Natural killer cell (primary cell): ENCODE measurements at regions not wholly inside any gene's neighbourhood (a gene's known extent, or its start where the extent isn't known, plus 50 kb on each side); places are given as distances from the start of the nearest gene placed in this dataset.

ENCODE experiments used
- ATAC-seq, 3 donors: fragments of 150-1000 bp in 2 of 3; fragments of 200-7000 bp in 1 of 3; cut with Tn5 transposase; 1 replicate in 1 of 3; 2 replicates in 2 of 3; pipeline ENCODE4 v1.10.0; 2021; ENCODE audit warnings: mild to moderate bottlenecking in 2 of 3, moderate library complexity in 2 of 3
- DNase-seq, 2 donors: peaks; one replicate each; pipeline versions ENCODE4 v3.0.0 to v3.0.0-alpha.2; 2013 to 2021; ENCODE audit warnings: mixed read lengths in 1 of 2
- H3K27ac ChIP-seq: one replicate; pipeline ENCODE4 v1.5.1; 2013; ENCODE audit warnings: mild to moderate bottlenecking, low read length
- H3K27me3 ChIP-seq: one replicate; pipeline ENCODE4 v1.6.1; 2013; ENCODE audit warnings: low read length; ENCODE audit not compliant: control insufficient read depth, insufficient read depth
- H3K36me3 ChIP-seq: one replicate; pipeline ENCODE4 v1.6.1; 2013; ENCODE audit warnings: low read length; ENCODE audit not compliant: control insufficient read depth, insufficient read depth
- H3K4me1 ChIP-seq: one replicate; pipeline ENCODE4 v1.6.1; 2013; ENCODE audit warnings: low read length; ENCODE audit not compliant: control insufficient read depth, insufficient read depth
- H3K4me3 ChIP-seq: one replicate; pipeline ENCODE4 v1.5.1; 2013; ENCODE audit warnings: low read length
- H3K9me3 ChIP-seq: one replicate; pipeline ENCODE4 v1.6.1; 2013; ENCODE audit warnings: low read length; ENCODE audit not compliant: control insufficient read depth, insufficient read depth
- H3K27ac Mint-ChIP-seq, 2 donors: one replicate each; pipeline ENCODE4 v1.8.0; 2022; ENCODE audit warnings: mild to moderate bottlenecking in 2 of 2, mixed read lengths in 2 of 2, moderate library complexity in 1 of 2
- H3K27me3 Mint-ChIP-seq, 2 donors: one replicate each; pipeline ENCODE4 v1.8.0; 2022; ENCODE audit warnings: low read depth in 2 of 2, mixed read lengths in 2 of 2
- H3K36me3 Mint-ChIP-seq: one replicate; pipeline ENCODE4 v1.8.0; 2022; ENCODE audit warnings: mixed read lengths
- H3K4me1 Mint-ChIP-seq, 2 donors: one replicate each; pipeline ENCODE4 v1.8.0; 2022; ENCODE audit warnings: mixed read lengths in 2 of 2
- H3K4me3 Mint-ChIP-seq: one replicate; pipeline ENCODE4 v1.8.0; 2022; ENCODE audit warnings: mild to moderate bottlenecking, moderate library complexity, mixed read lengths
- H3K9me3 Mint-ChIP-seq, 2 donors: one replicate each; pipeline ENCODE4 v1.8.0; 2022; ENCODE audit warnings: mixed read lengths in 2 of 2
- WGBS: methylation state at CpG from one replicate; pipeline ENCODE4 v1.1.7; 2013; ENCODE audit warnings: missing lambda C conversion rate; ENCODE audit not compliant: insufficient coverage; 5-methylcytosine and 5-hydroxymethylcytosine counted together
- intact Hi-C: fragments of 100-400 bp; cut with micrococcal nuclease; formaldehyde crosslinking; loops from one replicate; pipeline ENCODE4 v1.14.2; 2022
- TF ChIP-seq, protein P1 (sequence below): fragments of 200-600 bp; IDR thresholded peaks from one replicate; pipeline ENCODE4 v1.8.0; 2022; ENCODE audit warnings: antibody characterized with exemption

DNA sequence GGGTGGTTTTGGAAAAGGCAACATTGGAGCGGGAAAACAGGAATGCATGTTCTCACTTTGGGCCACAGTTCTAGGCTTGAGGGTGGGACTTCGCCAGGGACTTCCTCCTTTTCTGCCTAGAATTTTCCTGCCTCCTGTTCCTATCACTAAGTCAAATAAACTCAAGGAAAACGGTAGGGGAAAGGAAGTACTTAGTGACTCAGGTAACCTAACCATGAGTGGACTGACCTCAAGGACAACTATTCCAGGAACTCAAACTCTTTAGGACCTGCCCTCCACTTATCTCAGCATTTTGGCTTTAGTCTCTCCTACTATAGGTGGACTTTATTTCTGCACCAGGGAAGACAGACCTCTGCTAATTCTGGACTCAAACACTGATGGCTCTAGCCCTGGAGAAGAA, 281.7 kb downstream of the ZNF674 start:
- ATAC-seq (no peak), DNase-seq (no peak)
- H3K27ac Mint-ChIP-seq: no peak overlapping the region
- Histone ChIP-seq H3K9me3 (no peaks in the 10 kb centered on the region), H3K27ac (no peak overlapping the region), H3K4me3 (no peak overlapping the region), H3K27me3 (no peaks in the 10 kb centered on the region), H3K4me1 (no peaks in the 10 kb centered on the region), H3K36me3 (no peaks in the 10 kb centered on the region)
- H3K9me3 Mint-ChIP-seq: no peaks in the 10 kb centered on the region
- no peaks in the 10 kb centered on the region for H3K4me1 Mint-ChIP-seq
- TF ChIP-seq, protein P1, sequence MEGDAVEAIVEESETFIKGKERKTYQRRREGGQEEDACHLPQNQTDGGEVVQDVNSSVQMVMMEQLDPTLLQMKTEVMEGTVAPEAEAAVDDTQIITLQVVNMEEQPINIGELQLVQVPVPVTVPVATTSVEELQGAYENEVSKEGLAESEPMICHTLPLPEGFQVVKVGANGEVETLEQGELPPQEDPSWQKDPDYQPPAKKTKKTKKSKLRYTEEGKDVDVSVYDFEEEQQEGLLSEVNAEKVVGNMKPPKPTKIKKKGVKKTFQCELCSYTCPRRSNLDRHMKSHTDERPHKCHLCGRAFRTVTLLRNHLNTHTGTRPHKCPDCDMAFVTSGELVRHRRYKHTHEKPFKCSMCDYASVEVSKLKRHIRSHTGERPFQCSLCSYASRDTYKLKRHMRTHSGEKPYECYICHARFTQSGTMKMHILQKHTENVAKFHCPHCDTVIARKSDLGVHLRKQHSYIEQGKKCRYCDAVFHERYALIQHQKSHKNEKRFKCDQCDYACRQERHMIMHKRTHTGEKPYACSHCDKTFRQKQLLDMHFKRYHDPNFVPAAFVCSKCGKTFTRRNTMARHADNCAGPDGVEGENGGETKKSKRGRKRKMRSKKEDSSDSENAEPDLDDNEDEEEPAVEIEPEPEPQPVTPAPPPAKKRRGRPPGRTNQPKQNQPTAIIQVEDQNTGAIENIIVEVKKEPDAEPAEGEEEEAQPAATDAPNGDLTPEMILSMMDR: no peak
- intact Hi-C loops: no loop called here
- H3K4me3 Mint-ChIP-seq: no peak overlapping the region
- H3K27me3 Mint-ChIP-seq: peaks cover 2 to 13% of the 10 kb centered on the region in 2 donors
- H3K36me3 Mint-ChIP-seq: no peaks in the 10 kb centered on the region
- 82% methylated on average over 2 of the region's 3 CpGs for WGBS

DNA sequence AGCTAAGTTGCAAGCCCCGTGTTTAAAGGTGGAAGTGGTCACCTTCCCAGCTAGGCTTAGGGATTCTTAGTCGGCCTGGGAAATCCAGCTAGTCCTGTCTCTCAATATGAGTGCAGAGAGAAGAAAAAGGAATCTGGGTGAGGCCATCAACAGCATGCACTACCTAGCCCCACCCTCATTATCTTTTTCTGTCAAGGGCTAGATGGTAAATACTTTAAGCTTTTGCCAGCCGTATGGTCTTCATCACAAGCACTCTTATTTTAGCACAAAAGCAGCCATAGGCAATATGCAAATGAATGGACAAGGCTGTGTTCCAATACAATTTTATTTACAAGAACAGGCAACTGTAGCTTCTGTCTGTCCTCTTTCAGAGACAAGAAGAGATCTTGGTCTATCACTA, 282.9 kb downstream of the ZNF674 start:
- Histone ChIP-seq H3K36me3 (no peaks in the 10 kb centered on the region), H3K27me3 (no peaks in the 10 kb centered on the region), H3K9me3 (no peaks in the 10 kb centered on the region), H3K4me3 (no peak overlapping the region), H3K27ac (no peak overlapping the region), H3K4me1 (no peaks in the 10 kb centered on the region)
- no peak overlapping the region for H3K4me3 Mint-ChIP-seq
- no peaks in the 10 kb centered on the region for H3K36me3 Mint-ChIP-seq
- TF ChIP-seq, protein P1: no peak
- intact Hi-C loops: no loop called here
- H3K27me3 Mint-ChIP-seq: peaks cover 2 to 11% of the 10 kb centered on the region in 2 donors
- DNase-seq (no peak), ATAC-seq (no peak)
- H3K4me1 Mint-ChIP-seq: no peaks in the 10 kb centered on the region
- H3K27ac Mint-ChIP-seq: no peak overlapping the region
- H3K9me3 Mint-ChIP-seq: no peaks in the 10 kb centered on the region
- 87% methylated on average over 2 of the region's 3 CpGs for WGBS

DNA sequence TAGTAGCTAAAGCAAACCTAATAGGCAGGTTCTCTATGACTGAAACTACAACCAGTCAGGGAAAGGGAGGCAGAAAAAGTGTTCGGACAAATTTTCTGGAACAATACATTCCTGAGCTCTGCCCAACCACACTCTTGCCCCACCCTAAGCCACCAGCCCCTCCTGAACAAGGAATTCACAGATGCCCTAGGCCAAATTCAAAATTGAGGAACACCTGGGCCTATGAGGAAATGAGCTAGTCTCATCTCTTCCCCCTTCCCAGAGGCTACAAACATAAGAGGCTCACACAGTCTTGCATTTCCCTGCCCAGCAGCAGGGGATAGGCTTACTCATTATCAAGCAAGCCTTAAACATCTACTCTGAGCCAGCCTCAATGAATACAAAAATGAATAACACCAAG, 284.7 kb downstream of the ZNF674 start:
- no peak for ATAC-seq
- 100% methylated on average over 1 of the region's 1 CpG for WGBS
- TF ChIP-seq, protein P1: no peak

DNA sequence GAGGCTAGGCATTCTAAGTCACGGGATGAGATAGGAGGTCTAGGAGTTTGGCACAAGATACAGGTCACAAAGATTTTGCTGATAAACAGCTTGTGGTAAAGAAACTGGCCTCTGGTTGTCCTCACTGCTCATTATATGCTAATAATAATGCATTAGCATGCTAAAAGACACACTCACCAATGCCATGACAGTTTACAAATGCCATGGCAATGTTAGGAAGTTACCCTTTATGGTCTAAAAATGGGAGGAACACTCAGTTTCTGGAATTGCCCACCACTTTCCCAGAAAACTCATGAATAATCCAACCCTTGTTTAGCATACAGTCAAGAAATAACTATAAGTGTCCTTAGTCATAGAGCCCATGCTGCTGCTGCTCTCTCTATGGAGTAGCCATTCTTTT, 286.9 kb downstream of the ZNF674 start:
- ATAC-seq (no peak), DNase-seq (no peak)
- H3K36me3 ChIP-seq: no peaks in the 10 kb centered on the region
- intact Hi-C loops: no loop called here
- no peak overlapping the region for H3K27ac ChIP-seq
- Mint-ChIP-seq H3K27me3 (peaks cover 0 to 11% of the 10 kb centered on the region in 2 donors), H3K9me3 (no peaks in the 10 kb centered on the region), H3K36me3 (no peaks in the 10 kb centered on the region), H3K27ac (no peak overlapping the region), H3K4me1 (no peaks in the 10 kb centered on the region), H3K4me3 (no peak overlapping the region)
- no peaks in the 10 kb centered on the region for H3K9me3 ChIP-seq
- WGBS: 83% methylated on average over 1 of the region's 1 CpG
- no peaks in the 10 kb centered on the region for H3K27me3 ChIP-seq
- no peaks in the 10 kb centered on the region for H3K4me1 ChIP-seq
- TF ChIP-seq, protein P1: no peak
- H3K4me3 ChIP-seq: no peak overlapping the region

More for the DNA sequence above, 284.7 kb downstream of the ZNF674 start:
- Mint-ChIP-seq H3K9me3 (no peaks in the 10 kb centered on the region), H3K4me1 (no peaks in the 10 kb centered on the region), H3K4me3 (no peak overlapping the region), H3K27ac (no peak overlapping the region), H3K36me3 (no peaks in the 10 kb centered on the region), H3K27me3 (peaks cover 2 to 11% of the 10 kb centered on the region in 2 donors)
- Histone ChIP-seq H3K9me3 (no peaks in the 10 kb centered on the region), H3K27ac (no peak overlapping the region), H3K4me3 (no peak overlapping the region), H3K4me1 (no peaks in the 10 kb centered on the region), H3K36me3 (no peaks in the 10 kb centered on the region), H3K27me3 (no peaks in the 10 kb centered on the region)
- intact Hi-C loops: no loop called here
- no peak for DNase-seq
